Jurkat, Clone E6-1 (cell line): ENCODE measurements at regions not wholly inside any gene's neighbourhood (a gene's known extent, or its start where the extent isn't known, plus 50 kb on each side); places are given as distances from the start of the nearest gene placed in this dataset.

Source experiments
- DNase-seq: peaks from one replicate; pipeline ENCODE4 v3.0.0-alpha.2; 2011; ENCODE audit warnings: low read depth, low spot score
- H3K4me3 ChIP-seq: 2 replicates; pipeline ENCODE4 v1.5.1; 2011; ENCODE audit warnings: mild to moderate bottlenecking, low read length, control low read depth, moderate library complexity

GRCh38 chr9:108012886-108013665 lies 523.5 kb upstream of the KLF4 start:
- no peak overlapping the region for H3K4me3 ChIP-seq
- no peak for DNase-seq

DNA sequence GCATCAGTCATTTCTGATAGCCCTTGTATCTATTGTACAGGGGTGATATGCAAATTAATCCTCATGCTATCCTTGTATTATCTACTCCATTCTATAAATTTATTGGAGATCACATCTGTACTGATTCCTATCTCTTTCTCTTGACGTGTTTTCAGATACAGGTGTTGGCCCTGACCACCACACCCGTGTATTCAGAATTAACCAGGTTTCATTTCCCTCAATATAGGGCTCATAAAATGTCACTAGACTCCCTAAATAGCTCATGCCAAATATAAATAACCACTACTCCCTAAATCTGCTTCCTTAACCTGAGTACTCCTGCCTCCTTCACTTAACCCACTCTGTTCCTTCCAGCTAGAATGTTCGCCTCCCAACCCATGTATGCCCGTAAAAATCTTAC lies 522.8 kb upstream of the KLF4 start:
- no peak overlapping the region for H3K4me3 ChIP-seq
- no peak for DNase-seq

DNA sequence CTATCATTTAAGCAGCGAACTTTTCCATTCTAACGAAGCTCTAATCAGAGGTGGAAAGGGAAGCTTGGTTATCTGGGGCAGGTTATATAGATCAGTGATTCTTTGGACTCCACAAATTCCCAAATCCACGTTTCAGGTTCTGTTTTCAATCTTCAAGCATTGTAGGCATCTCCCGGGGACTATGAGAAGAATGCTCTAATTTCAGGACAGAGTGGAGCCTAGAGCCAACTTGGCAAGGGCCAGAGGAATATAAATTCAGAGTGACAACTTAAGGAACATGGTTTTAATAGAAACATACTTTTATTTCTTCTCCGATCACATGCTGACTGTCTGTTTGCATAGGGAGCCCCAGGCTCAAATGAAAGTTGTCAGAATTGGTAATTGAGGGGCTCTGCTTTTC lies 514.0 kb upstream of the KLF4 start:
- DNase-seq: no peak

GRCh38 chr9:108002371-108002956 lies 512.9 kb upstream of the KLF4 start:
- H3K4me3 ChIP-seq: no peak overlapping the region
- no peak for DNase-seq

More for the DNA sequence above, 514.0 kb upstream of the KLF4 start:
- no peak overlapping the region for H3K4me3 ChIP-seq

- no peak for DNase-seq
- H3K4me3 ChIP-seq: no peak overlapping the region
Measured at GRCh38 chr9:108001237-108001636, 511.7 kb upstream of the KLF4 start.

GRCh38 chr9:107999890-108000289 lies 510.3 kb upstream of the KLF4 start:
- no peak overlapping the region for H3K4me3 ChIP-seq
- DNase-seq: no peak

DNA sequence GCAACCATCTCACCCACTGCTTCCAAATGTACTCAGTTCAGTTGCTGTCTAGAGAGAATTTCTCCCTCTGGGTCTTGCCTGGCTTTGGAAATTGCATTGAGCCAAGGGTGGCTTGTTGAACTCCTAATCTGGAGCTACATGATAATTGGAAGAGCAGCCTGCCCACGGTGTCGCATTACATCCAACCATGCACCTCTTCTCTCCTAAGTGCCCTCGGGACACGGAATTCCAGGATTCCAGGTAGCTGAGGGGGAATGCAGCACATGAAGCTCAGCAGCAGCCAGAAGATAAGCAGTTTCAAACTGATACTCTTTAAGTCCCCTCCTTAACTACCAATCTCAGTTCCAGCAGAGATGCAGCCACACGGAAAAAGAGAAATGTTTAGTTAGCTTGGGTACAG lies 509.4 kb upstream of the KLF4 start:
- no peak overlapping the region for H3K4me3 ChIP-seq
- no peak for DNase-seq

DNA sequence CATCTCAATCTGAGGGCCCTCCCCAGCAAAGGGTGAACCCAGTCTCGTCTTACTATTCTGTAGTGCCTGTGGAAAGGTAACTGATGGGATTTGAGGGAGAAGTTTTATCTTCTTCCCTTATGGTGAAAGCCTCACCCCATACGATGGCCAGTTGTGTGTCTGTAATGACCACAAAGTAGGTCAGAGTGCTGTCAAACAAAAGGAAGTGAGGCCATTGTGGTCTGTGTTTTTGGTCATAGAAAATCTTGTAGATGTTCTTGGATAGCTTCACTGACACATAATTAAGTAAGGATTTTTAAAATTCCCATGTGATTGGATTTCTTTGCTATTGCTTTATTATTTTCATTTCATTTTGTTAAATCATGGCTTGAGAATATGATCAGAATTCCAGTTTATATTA lies 505.1 kb upstream of the KLF4 start:
- DNase-seq: no peak
- H3K4me3 ChIP-seq: no peak overlapping the region

GRCh38 chr9:107992271-107992670 lies 502.7 kb upstream of the KLF4 start:
- DNase-seq: no peak

DNA sequence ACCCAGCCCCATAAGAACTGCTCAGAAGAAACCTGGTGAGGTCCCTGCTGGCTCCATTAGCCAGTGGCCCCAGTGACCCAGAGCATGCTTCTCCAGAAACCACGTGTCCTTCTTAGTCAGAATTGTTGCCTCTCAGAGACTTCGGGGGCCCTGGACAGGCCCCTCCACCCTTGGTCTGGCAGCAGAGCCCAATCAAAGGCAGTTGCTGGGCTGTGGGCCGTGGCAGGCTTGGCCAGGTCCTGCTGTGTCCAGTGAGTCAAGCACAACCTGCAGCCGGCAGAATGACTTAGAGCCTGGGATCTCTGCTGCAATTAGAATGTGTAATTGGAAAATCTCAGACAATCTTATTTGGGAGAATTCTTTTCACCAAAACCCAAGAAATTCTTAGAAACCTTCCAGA lies 502.0 kb upstream of the KLF4 start:
- DNase-seq: no peak
- H3K4me3 ChIP-seq: no peak overlapping the region

More at GRCh38 chr9:107992271-107992670, 502.7 kb upstream of the KLF4 start:
- H3K4me3 ChIP-seq: no peak overlapping the region

DNA sequence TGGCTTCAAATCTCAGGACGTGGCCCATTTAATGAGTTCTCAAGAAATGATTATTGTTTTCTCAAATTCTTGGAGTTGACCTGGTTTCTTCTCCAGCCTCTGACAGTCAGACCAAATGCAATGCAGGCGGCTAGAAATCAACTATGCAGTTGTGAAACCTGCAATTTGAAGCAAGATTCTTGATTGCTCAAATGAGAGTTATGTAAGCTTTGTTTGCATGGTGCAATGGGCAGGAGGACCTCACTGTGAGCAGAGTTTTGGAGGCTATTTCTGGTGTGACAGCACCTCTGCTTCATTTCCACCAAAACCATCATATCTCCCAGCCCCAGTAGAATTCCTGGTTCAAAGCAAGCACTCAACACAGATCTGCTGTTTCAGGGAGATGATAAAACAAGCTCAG lies 500.0 kb upstream of the KLF4 start:
- no peak for DNase-seq

DNA sequence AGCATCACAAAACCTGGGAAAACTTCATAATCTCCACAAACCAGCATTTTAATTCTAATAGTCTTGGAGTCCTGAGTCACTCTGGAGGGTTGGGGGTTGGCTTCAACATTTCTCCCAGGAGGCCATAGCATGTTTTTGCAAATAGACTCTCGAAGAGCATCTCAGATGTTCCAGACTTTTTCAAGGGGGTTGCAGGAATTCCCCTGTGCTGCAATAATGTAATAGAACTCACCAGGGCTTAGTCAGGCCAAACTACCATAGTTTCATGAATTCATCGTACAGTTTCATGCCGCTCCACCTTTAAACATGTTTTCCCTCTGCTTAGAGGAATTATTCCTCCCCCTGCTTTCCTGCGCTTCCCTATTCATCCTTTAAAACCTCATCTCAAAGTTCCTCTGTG lies 499.5 kb upstream of the KLF4 start:
- H3K4me3 ChIP-seq: no peak overlapping the region

More for the DNA sequence above, 500.0 kb upstream of the KLF4 start:
- no peak overlapping the region for H3K4me3 ChIP-seq

GRCh38 chr9:107984956-107985355 lies 495.4 kb upstream of the KLF4 start:
- H3K4me3 ChIP-seq: no peak overlapping the region
- DNase-seq: no peak

More for the DNA sequence above, 499.5 kb upstream of the KLF4 start:
- no peak for DNase-seq

DNA sequence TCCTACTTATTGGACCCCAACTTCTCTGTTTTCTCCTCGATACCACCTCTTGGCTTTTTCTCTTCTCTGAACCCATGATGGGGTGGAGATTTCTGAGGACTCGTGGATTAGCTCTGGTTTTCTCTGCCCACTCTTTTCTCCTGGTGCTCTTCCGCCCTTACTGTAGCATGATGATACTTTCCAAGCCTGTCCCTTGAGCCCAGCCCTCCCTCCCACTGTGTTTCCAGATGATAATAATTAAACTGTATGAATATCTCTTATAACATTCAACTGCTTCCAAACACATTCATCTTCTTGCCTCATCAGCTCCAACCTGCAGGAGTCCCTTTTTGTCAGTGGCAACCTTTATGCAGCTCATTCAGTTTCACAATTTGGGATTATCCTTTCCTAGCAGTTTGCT lies 494.2 kb upstream of the KLF4 start:
- no peak overlapping the region for H3K4me3 ChIP-seq
- DNase-seq: no peak

DNA sequence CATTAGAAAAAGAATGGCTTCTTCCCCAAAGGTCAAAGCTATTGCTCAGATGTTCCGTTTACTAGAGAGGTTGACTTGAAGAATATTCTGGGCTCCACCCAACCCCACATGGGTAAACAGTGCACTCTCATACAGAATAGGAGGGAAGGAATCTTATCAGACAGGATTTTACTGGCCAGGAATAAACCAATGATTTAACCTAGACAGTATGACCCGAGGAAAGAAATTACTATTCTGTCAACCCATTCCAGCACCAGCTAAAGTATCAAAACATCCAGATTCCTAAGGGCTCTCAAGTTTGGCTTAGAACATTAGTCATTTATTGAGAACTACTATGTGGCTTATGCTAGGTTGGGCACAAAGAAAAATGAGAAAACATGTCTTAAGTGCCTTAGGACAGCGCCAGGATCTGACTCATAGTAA lies 493.6 kb upstream of the KLF4 start:
- DNase-seq: no peak
- no peak overlapping the region for H3K4me3 ChIP-seq

GRCh38 chr9:107982745-107983144 lies 493.2 kb upstream of the KLF4 start:
- no peak overlapping the region for H3K4me3 ChIP-seq
- DNase-seq: no peak

- no peak overlapping the region for H3K4me3 ChIP-seq
- DNase-seq: no peak
Measured at GRCh38 chr9:107982001-107982400, 492.4 kb upstream of the KLF4 start.

DNA sequence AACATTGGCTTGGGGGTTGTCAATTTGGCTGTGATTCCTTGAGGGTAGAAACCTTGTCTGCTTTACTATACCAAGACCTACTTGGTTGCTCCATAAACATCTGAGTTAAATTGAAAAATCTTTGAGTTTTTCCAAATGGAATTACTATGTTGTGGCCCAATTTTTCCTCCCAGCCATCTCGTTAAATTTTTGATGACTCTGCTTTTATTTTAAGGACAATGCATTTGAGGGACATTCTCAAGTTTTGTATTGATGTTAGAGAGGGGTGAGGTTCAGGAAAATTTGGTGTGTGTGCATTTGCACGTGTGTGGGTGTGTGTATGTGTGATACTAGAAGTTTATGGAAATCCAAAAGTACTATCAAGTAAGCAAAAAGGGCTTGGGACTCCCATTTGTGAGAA lies 491.4 kb upstream of the KLF4 start:
- H3K4me3 ChIP-seq: no peak overlapping the region
- DNase-seq: no peak

DNA sequence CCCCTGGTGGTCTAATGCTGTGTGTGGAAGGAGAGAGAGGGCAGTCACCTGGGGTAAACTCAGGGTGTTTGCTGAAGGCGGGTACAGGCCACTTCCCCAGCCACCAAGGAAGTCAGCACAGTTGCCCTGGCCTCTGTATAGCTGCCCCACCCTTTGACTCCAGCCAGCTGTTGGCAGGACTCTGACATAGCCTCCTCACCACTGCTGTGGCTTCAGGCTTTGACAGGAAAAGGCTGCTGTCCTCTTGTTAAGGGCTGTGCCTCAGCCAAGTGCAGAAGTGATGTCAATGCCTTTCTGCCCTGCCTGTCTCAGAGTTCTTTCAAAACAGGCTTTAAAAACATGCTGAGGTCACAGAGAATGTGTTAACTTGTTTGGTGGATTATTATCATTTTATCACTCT lies 487.2 kb upstream of the KLF4 start:
- DNase-seq: no peak

DNA sequence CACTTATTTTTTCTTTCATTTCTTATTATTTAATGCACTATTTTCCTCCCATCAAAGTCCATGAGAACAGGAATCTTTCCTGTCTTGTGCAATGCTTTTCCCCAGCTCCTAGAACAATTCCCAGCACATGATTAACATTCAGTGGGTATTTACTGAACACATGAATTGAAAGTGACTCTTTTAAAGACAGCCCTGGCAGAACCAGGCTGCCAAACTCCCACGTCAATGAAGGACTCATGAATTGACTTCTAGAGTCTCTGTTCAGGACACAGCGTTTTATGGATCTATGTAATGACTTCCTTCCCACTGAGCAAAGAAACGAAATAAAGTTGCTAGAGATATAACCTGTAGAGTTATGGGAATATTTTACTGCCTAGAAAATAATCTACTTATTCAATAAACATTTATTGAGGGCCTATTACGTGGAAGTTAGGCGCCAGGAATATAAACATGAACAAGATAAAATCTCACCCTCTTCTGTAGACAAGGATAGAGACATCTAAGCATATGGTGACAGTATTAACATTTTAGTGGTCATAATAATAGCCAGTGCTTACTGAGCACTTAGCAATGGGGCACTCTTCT lies 485.9 kb upstream of the KLF4 start:
- no peak overlapping the region for H3K4me3 ChIP-seq
- DNase-seq: no peak

More for the DNA sequence above, 487.2 kb upstream of the KLF4 start:
- H3K4me3 ChIP-seq: no peak overlapping the region

DNA sequence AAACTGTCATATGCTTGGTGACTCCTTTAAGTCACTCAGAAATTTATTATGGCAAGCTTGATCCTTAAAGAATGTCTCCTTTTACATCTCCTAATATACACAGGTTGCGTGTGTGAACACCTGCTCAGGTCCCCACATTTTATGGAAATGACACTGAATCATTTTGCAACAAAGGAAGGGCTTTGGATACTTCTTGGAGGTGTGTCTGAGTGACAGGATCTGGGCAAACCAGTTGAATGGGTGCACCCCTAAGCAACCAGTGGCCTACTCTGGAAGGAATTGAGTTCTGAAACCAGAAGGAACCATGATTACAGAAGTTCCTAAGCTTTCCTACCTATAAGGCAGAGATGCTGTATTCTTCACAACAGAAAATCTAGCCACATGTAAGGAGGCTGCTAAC lies 483.9 kb upstream of the KLF4 start:
- no peak overlapping the region for H3K4me3 ChIP-seq
- DNase-seq: no peak
